Right ventricle myocardium inferior (tissue), 1 donor: ENCODE measurements at regions not wholly inside any gene's neighbourhood (a gene's known extent, or its start where the extent isn't known, plus 50 kb on each side); places are given as distances from the start of the nearest gene placed in this dataset.
"Not testable (repeated sequence)": the region's sequence is repeated elsewhere in the genome, so short reads cannot be mapped to it uniquely, and the experiment has no call there.

Experiments
- ATAC-seq: fragments of 200-7000 bp; cut with Tn5 transposase; one replicate; pipeline ENCODE4 v1.9.1; 2020; ENCODE audit warnings: mild to moderate bottlenecking, moderate library complexity
- DNase-seq: peaks from one replicate; pipeline ENCODE4 v3.0.0; 2021; ENCODE audit errors: missing footprints
- intact Hi-C: fragments of 100-400 bp; cut with DNase I; formaldehyde crosslinking; loops from one replicate; pipeline ENCODE4 v1.11.0; 2022
- donor health status: DM: no; HTN: yes; CAD: no; lungs with severe emphysema.

- intact Hi-C loops: no loop called here
- DNase-seq: no peak
- no peak for ATAC-seq
Measured at GRCh38 chr1:243996223-243996622, 54.9 kb upstream of the ZBTB18 start.

- intact Hi-C loops: no loop called here
- no peak for ATAC-seq
- no peak for DNase-seq
Measured at GRCh38 chr1:243991650-243992049, 59.4 kb upstream of the ZBTB18 start.

DNA sequence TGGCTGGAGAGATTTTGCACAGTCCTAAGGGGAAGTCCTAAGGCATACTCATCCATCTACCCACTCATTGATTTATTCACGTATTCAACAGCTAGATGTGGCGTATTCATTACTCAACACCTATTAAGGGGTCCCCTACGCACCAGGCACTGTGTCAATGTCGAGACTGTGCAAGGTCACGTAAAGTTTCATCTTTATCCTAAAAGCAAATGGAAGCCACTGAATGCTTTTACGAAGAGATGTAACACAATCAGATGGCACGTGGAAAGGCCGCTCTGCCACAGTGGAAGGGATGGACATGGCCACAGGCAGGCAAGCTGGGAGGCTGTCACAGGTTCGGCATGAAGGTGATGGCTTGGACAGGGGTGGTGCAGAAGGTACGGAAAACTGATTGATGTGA, 66.3 kb upstream of the ZBTB18 start:
- intact Hi-C loops: no loop called here
- ATAC-seq (no peak), DNase-seq (no peak)

- DNase-seq (no peak), ATAC-seq (no peak)
- intact Hi-C loops: no loop called here
Measured at GRCh38 chr1:243982447-243983018, 68.5 kb upstream of the ZBTB18 start.

- DNase-seq (no peak), ATAC-seq (no peak)
- intact Hi-C loops: no loop called here
Measured at GRCh38 chr1:243980471-243980870, 70.6 kb upstream of the ZBTB18 start.

DNA sequence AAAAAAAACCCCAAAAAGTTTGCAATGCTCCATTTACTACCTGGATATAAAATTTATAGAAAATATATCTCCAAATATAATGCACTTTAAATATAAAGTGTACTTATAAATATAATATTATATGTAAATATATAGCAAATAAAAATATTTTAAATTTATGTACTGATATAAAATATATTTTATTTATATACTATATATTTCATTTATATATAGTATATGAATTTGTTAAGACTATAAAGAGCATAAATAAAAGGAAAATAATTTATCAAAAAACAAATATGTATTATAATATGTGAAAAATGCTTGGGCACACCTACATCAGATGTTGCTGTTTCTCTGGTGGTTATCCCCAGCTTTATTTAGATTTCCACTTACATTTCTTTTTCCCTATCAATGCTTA, 71.0 kb upstream of the ZBTB18 start:
- intact Hi-C loops: no loop called here
- ATAC-seq (no peak), DNase-seq (no peak)

DNA sequence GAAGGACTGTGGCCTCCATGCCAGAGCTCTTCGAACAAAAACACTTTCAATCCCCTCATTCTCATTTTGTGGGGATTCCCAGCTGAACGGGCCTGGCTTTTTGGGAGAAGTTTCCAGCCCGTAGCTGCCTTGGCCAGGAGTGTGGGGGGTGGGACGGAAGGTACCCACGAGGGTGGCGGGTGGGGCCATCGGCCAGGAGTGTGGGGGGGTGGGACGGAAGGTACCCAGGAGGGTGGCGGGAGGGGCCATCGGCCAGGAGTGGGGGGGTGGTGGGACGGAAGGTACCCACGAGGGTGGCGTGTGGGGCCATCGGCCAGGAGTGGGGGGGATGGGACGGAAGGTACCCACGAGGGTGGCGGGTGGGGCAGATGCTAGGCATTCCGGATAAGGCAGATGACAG, 71.7 kb upstream of the ZBTB18 start:
- DNase-seq (no peak), ATAC-seq (no peak)
- intact Hi-C loops: no loop called here

DNA sequence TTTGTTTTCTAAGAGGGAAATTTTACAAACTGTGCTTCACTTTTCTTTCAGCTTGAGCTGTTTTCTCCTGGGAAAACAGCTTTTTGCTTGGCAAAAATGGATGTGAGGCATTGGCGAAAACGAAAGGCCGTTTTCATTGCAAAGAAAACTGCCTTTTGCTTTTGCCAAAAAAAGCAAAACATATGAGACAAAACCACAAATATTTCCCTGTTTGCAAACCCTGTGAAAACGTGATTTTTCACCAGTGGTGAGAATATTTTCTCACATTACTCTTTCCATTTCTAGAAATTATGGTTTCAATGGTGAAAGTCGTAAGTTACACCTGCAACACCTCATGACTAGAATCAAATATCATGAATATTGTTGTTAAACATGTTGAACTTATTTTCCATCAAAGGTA, 74.0 kb upstream of the ZBTB18 start:
- DNase-seq (no peak), ATAC-seq (no peak)
- intact Hi-C loops: no loop called here

GRCh38 chr1:243974451-243975292, 76.4 kb upstream of the ZBTB18 start:
- no peak for ATAC-seq
- intact Hi-C loops: no loop called here
- DNase-seq: no peak

GRCh38 chr1:243973169-243973568, 77.9 kb upstream of the ZBTB18 start:
- DNase-seq (no peak), ATAC-seq (no peak)
- intact Hi-C loops: no loop called here

GRCh38 chr1:243970077-243970476, 81.0 kb upstream of the ZBTB18 start:
- ATAC-seq (no peak), DNase-seq (no peak)
- intact Hi-C loops: no loop called here

DNA sequence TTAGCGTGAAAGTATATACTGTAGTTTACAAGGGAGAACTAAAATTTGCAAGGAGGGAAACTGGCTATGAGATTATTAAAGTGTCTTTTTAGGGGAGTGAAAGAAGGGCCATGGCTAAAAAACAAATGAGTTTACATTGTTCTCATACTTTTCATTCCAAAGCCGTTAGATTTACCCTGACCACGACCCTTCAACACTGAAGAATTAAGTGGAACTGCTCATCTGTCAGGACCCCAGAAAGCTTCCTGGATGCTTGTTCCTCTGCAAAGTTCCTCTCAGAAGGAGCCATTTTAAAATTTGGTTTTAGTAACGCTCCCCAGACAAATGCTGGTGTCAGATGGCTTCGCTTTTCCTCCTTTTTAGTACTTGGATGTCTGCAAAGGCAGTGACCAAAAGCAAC, 82.7 kb upstream of the ZBTB18 start:
- intact Hi-C loops: no loop called here
- no peak for ATAC-seq
- DNase-seq: no peak

- intact Hi-C loops: no loop called here
- ATAC-seq: no peak
- no peak for DNase-seq
Measured at GRCh38 chr1:243964915-243965314, 86.2 kb upstream of the ZBTB18 start.

- no peak for ATAC-seq
- intact Hi-C loops: no loop called here
- no peak for DNase-seq
Measured at GRCh38 chr1:243963571-243963970, 87.5 kb upstream of the ZBTB18 start.

GRCh38 chr1:243962541-243962940, 88.5 kb upstream of the ZBTB18 start:
- no peak for ATAC-seq
- intact Hi-C loops: no loop called here
- no peak for DNase-seq

DNA sequence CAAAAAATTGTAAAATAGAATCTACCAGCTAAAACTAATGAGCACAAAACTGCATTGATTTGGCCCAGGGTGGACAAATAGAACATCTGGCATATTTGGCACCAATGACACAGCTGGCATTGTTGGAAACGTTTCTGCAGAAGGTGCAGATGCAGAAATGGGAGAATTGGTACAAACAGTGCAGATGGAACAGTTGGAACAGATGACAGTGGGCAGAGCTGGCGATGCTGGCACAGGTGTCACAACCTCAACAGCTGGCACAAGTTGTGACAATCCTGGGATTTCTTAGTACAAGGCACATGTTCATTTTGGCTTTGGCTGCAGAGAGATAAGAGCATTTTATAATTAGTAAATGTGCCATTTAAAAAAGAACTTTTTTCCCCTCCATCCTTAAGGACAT, 91.1 kb upstream of the ZBTB18 start:
- no peak for DNase-seq
- intact Hi-C loops: no loop called here
- ATAC-seq: no peak

- ATAC-seq: no peak
- intact Hi-C loops: no loop called here
Measured at GRCh38 chr1:243957141-243957540, 93.9 kb upstream of the ZBTB18 start.

DNA sequence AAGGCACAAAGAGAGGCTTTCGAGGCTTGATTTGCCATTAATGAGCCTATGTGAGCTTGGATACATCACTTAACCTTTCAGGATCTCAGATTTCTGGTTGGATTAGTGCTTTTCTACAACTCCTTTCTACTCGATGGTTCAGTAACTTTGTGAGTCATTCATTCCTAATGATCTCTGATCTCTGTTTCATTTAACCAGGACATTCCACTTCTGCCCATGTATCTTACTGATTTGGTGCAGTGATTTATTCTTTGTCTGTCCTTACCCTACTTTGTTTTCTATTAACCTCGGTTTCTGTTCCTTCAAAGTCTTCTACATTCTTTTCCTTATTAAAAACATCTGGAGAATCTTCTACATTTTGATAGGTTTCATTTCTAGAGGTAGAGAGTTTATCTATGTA, 94.6 kb upstream of the ZBTB18 start:
- DNase-seq: no peak
- ATAC-seq: no peak
- intact Hi-C loops: no loop called here

More at GRCh38 chr1:243957141-243957540, 93.9 kb upstream of the ZBTB18 start:
- no peak for DNase-seq

DNA sequence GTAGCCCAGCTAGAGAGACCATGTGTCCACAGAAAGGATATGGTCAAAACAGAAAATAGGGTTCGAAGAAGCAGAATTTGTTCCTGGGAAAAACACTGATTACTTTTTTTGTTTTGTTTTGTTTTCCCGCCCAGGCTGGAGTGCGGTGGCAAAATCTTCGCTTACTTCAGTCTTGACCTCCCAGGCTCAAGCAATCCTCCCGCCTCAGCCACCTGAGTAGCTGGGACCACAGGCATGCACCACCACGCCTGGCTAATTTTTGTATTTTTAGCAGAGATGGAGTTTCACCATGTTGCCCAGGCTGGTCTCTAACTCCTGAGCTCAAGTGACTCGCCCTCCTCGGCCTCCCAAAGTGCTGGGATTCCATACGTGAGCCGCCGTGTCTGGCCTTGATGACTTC, 99.9 kb upstream of the ZBTB18 start:
- DNase-seq, ATAC-seq, intact Hi-C loops: not testable (repeated sequence)

DNA sequence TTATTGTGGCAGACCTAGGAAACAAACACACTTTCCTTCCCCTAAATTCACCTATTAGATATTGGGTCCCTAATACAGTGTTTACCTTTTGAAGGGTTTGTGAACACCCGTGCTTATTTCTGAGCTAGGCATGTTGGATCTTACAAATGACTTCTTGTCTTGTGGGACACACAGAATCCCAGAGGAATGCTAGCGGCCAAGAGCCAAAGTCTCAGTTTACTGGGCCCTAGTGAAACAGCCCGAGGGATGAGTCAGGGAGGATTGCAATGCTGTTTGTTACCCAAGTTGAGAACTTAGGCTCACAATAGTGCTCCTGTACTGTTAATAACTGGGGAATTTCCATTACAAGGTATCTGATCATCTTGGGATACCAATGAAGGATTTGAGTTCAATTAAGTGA, 100.1 kb upstream of the AKT3 start:
- DNase-seq (no peak), ATAC-seq (no peak)
- intact Hi-C loops: no loop called here

DNA sequence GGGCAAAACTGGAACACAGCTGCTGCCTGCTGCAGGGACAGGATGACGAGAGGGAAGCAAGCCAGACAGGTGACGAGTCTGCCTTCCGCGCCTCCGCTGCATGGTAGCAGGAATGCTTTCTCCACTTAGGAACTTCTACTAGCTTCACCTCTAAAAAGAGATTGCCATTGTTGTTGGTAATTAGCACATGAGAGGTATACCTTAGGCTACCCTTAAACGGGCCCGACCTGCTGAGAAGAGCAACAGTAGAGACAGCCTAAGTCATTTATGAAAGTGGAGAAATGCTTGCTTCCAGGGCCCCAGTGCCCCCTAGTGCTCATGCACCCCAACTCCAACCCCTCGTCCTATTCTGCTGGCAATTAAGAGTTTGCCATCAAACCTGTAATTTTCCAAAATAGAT, 96.9 kb upstream of the AKT3 start:
- no peak for DNase-seq
- intact Hi-C loops: no loop called here
- ATAC-seq: no peak
